ENCODE measurements at regions not wholly inside any gene's neighbourhood (a gene's known extent, or its start where the extent isn't known, plus 50 kb on each side); places are given as distances from the start of the nearest gene placed in this dataset.
"Not testable (repeated sequence)": the region's sequence is repeated elsewhere in the genome, so short reads cannot be mapped to it uniquely, and the experiment has no call there.

GRCh38 chr10:90218846-90219245 lies 517.5 kb downstream of the KIF20B start:
- H3K4me1 ChIP-seq: no peaks in the 10 kb centered on the region
- no peak for TF ChIP-seq Cebpa-rat (IDR thresholded peaks at IDR 0.05)

GRCh38 chr10:90222372-90222771 lies 521.0 kb downstream of the KIF20B start:
- TF ChIP-seq Cebpa-rat (IDR thresholded peaks at IDR 0.05): no peak
- no peak overlapping the region for H3K4me2 ChIP-seq
- H3K27ac ChIP-seq: no peak overlapping the region
- peaks cover 0 to 13% (median 0%) of the 10 kb centered on the region in 11 experiments; a peak in 3 of 22 replicates for H3K9me3 ChIP-seq (replicated peaks in 1 of 11)
- H3K36me3 ChIP-seq: peaks cover 0 to 10% (median 0%) of the 10 kb centered on the region in 11 experiments; a peak in 1 of 22 replicates
- H3K27me3 ChIP-seq: no peaks in the 10 kb centered on the region
- peaks cover 0 to 4% (median 0%) of the 10 kb centered on the region in 10 experiments; a peak in 3 of 20 replicates for H3K4me1 ChIP-seq
- no peaks in the 10 kb centered on the region for H4K20me1 ChIP-seq
- H3K4me3 ChIP-seq: no peak overlapping the region
- no peak overlapping the region for H3K9ac ChIP-seq

More at GRCh38 chr10:90218846-90219245, 517.5 kb downstream of the KIF20B start:
- no peak overlapping the region for H3K9ac ChIP-seq
- H3K36me3 ChIP-seq: peaks cover 0 to 11% (median 0%) of the 10 kb centered on the region in 11 experiments; a peak in 2 of 22 replicates
- H3K4me3 ChIP-seq: no peak overlapping the region
- no peak overlapping the region for H3K27ac ChIP-seq
- H4K20me1 ChIP-seq: no peaks in the 10 kb centered on the region
- no peak overlapping the region for H3K4me2 ChIP-seq
- no peaks in the 10 kb centered on the region for H3K27me3 ChIP-seq
- peaks cover 0 to 11% (median 0%) of the 10 kb centered on the region in 11 experiments; a peak in 3 of 22 replicates for H3K9me3 ChIP-seq (replicated peaks in 1 of 11)

GRCh38 chr10:90222939-90223338 lies 521.5 kb downstream of the KIF20B start:
- H3K4me3 ChIP-seq: no peak overlapping the region
- peaks cover 0 to 4% (median 0%) of the 10 kb centered on the region in 10 experiments; a peak in 3 of 20 replicates for H3K4me1 ChIP-seq
- no peaks in the 10 kb centered on the region for H4K20me1 ChIP-seq
- TF ChIP-seq Cebpa-rat (IDR thresholded peaks at IDR 0.05): no peak
- peaks cover 0 to 13% (median 3%) of the 10 kb centered on the region in 11 experiments; a peak in 4 of 22 replicates for H3K9me3 ChIP-seq (replicated peaks in 1 of 11)
- no peaks in the 10 kb centered on the region for H3K27me3 ChIP-seq
- H3K27ac ChIP-seq: no peak overlapping the region
- H3K9ac ChIP-seq: no peak overlapping the region
- peaks cover 0 to 7% (median 0%) of the 10 kb centered on the region in 11 experiments; a peak in 1 of 22 replicates for H3K36me3 ChIP-seq
- no peak overlapping the region for H3K4me2 ChIP-seq

- Histone ChIP-seq H3K4me1 (peaks cover 0 to 4% (median 0%) of the 10 kb centered on the region in 10 experiments; a peak in 3 of 20 replicates), H3K27ac (no peak overlapping the region), H4K20me1 (no peaks in the 10 kb centered on the region), H3K36me3 (peaks cover 0 to 18% (median 0%) of the 10 kb centered on the region in 11 experiments; a peak in 6 of 22 replicates), H3K27me3 (no peaks in the 10 kb centered on the region), H3K9me3 (replicated peaks in 1 of 11) (peaks cover 5 to 30% (median 11%) of the 10 kb centered on the region in 11 experiments; a peak in 14 of 22 replicates), H3K4me3 (no peak overlapping the region), H3K4me2 (no peak overlapping the region), H3K9ac (no peak overlapping the region)
- TF ChIP-seq Cebpa-rat (IDR thresholded peaks at IDR 0.05): no peak
Measured at GRCh38 chr10:90224791-90225566, 523.6 kb downstream of the KIF20B start.

GRCh38 chr10:90226517-90226916 lies 525.1 kb downstream of the KIF20B start:
- peaks cover 0 to 18% (median 0%) of the 10 kb centered on the region in 11 experiments; a peak in 6 of 22 replicates for H3K36me3 ChIP-seq
- TF ChIP-seq Cebpa-rat (IDR thresholded peaks at IDR 0.05): no peak
- H3K27ac ChIP-seq: no peak overlapping the region
- no peak overlapping the region for H3K9ac ChIP-seq
- H3K4me3 ChIP-seq: no peak overlapping the region
- H3K27me3 ChIP-seq: no peaks in the 10 kb centered on the region
- peaks cover 0 to 4% (median 0%) of the 10 kb centered on the region in 10 experiments; a peak in 3 of 20 replicates for H3K4me1 ChIP-seq
- H3K4me2 ChIP-seq: no peak overlapping the region
- no peaks in the 10 kb centered on the region for H4K20me1 ChIP-seq
- H3K9me3 ChIP-seq (replicated peaks in 1 of 11): peaks cover 5 to 39% (median 15%) of the 10 kb centered on the region in 11 experiments; a peak in 17 of 22 replicates

GRCh38 chr10:90227217-90227656 lies 525.8 kb downstream of the KIF20B start:
- H3K9ac ChIP-seq: no peak overlapping the region
- no peak overlapping the region for H3K27ac ChIP-seq
- no peak for TF ChIP-seq Cebpa-rat (IDR thresholded peaks at IDR 0.05)
- H3K4me2 ChIP-seq: no peak overlapping the region
- peaks cover 0 to 18% (median 0%) of the 10 kb centered on the region in 11 experiments; a peak in 6 of 22 replicates for H3K36me3 ChIP-seq
- no peaks in the 10 kb centered on the region for H3K27me3 ChIP-seq
- peaks cover 0 to 4% (median 0%) of the 10 kb centered on the region in 10 experiments; a peak in 3 of 20 replicates for H3K4me1 ChIP-seq
- H3K9me3 ChIP-seq (replicated peaks in 1 of 11): peaks cover 6 to 47% (median 15%) of the 10 kb centered on the region in 11 experiments; a peak in 17 of 22 replicates
- H3K4me3 ChIP-seq: no peak overlapping the region
- H4K20me1 ChIP-seq: no peaks in the 10 kb centered on the region

GRCh38 chr10:90227786-90228185 lies 526.4 kb downstream of the KIF20B start:
- Histone ChIP-seq H3K4me3 (no peak overlapping the region), H3K36me3 (peaks cover 0 to 18% (median 0%) of the 10 kb centered on the region in 11 experiments; a peak in 6 of 22 replicates), H3K4me1 (peaks cover 0 to 4% (median 0%) of the 10 kb centered on the region in 10 experiments; a peak in 3 of 20 replicates), H3K27me3 (no peaks in the 10 kb centered on the region), H3K9ac (no peak overlapping the region), H3K27ac (no peak overlapping the region), H3K9me3 (replicated peaks in 1 of 11) (peaks cover 6 to 50% (median 15%) of the 10 kb centered on the region in 11 experiments; a peak in 17 of 22 replicates), H4K20me1 (no peaks in the 10 kb centered on the region), H3K4me2 (no peak overlapping the region)
- TF ChIP-seq Cebpa-rat (IDR thresholded peaks at IDR 0.05): no peak

- no peaks in the 10 kb centered on the region for H3K27me3 ChIP-seq
- H4K20me1 ChIP-seq: no peaks in the 10 kb centered on the region
- no peak for TF ChIP-seq Cebpa-rat (IDR thresholded peaks at IDR 0.05)
- peaks cover 0 to 4% (median 0%) of the 10 kb centered on the region in 10 experiments; a peak in 3 of 20 replicates for H3K4me1 ChIP-seq
- H3K27ac ChIP-seq: no peak overlapping the region
- H3K9ac ChIP-seq: no peak overlapping the region
- H3K4me2 ChIP-seq: no peak overlapping the region
- H3K9me3 ChIP-seq (replicated peaks in 1 of 11): peaks cover 9 to 60% (median 25%) of the 10 kb centered on the region in 11 experiments; a peak in 18 of 22 replicates
- peaks cover 0 to 18% (median 0%) of the 10 kb centered on the region in 11 experiments; a peak in 6 of 22 replicates for H3K36me3 ChIP-seq
- no peak overlapping the region for H3K4me3 ChIP-seq
Measured at GRCh38 chr10:90229486-90229885, 528.1 kb downstream of the KIF20B start.

- H3K27me3 ChIP-seq, H3K27ac ChIP-seq, H3K4me2 ChIP-seq, H4K20me1 ChIP-seq, H3K4me1 ChIP-seq, H3K9ac ChIP-seq, H3K4me3 ChIP-seq: not testable (repeated sequence)
- peaks cover 0 to 12% (median 0%) of the 10 kb centered on the region in 11 experiments; a peak in 6 of 22 replicates for H3K36me3 ChIP-seq
- H3K9me3 ChIP-seq (replicated peaks in 1 of 11): peaks cover 12 to 62% (median 30%) of the 10 kb centered on the region in 11 experiments; a peak in 20 of 22 replicates
Measured at GRCh38 chr10:90233805-90234204, 532.4 kb downstream of the KIF20B start.

Data from BLaER1 treated with 17β-estradiol and CSF1 and Interleukin-3, amounts not matched to agents 10 nM and 100 nM (cell line).